HTR-8/SVneo (cell line): ENCODE measurements at regions not wholly inside any gene's neighbourhood (a gene's known extent, or its start where the extent isn't known, plus 50 kb on each side); places are given as distances from the start of the nearest gene placed in this dataset.

ENCODE experiments used
- DNase-seq: peaks from one replicate; pipeline ENCODE4 v3.0.0; 2011; ENCODE audit warnings: low spot score, mixed read lengths; ENCODE audit not compliant: insufficient read length
- FAIRE-seq: peaks from 2 replicates; lab custom pipeline; 2011; peaks lifted over from hg19 to GRCh38; lab: Jason Lieb, UNC

DNA sequence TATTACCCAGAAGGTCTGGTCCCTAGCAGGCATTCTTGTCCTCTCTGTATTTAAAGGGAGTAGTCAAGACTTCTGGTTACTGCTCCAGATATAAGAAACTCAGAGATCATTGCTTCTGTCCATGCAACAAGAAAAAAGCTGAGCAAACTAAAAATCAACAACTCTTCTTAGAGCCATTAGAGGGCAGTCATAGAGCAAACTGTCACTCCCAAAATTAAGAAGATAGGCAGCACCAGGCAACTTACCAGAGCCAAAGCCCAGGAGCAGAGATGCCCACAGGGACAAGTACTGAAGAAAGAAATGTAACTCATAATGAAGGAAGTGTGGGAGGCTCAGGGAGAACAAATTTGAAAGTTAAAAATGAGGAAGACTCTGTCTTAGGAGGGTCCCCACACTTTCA is 472.9 kb upstream of the COBL start:
- DNase-seq (no peak), FAIRE-seq (no peak)

DNA sequence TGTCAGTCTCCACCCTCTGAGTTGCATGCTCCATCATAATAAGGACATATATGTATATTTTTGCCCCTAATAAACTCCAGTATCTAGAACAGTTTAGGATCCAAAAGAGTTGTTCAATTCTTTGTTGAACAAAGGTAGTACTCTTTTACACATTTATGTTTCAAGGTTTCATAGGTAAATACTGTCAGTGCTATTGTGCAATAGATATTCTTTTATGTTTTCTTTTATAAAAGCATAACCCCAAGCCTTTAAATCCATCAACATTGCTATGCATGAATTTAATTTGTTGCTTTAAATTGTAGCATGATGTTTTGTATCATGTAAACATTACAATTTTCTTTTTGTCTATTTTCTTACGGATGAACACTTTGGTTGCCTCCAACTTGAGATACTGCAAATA is 469.7 kb upstream of the COBL start:
- FAIRE-seq, result no peak
- no peak for DNase-seq

DNA sequence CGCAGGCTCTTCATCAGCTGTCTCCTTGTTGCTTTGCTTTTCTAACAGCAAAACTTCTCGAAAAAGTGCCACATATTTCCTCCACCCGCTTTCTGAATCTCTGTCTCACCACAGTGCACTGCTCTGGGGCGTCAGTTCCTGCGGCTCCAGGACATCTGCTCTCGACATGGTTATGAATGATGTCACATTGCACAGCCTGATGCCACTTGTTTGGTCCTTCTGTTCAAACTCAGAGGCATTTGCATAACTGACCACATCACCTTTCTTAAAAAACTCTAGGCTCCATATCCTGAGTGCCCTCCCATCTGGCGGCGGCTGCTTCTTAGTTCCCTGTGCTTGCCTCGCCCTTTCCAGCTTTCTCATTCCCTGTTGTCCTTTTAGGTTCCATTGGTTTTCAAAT is 469.3 kb upstream of the COBL start:
- no peak for DNase-seq
- FAIRE-seq, result no peak

DNA sequence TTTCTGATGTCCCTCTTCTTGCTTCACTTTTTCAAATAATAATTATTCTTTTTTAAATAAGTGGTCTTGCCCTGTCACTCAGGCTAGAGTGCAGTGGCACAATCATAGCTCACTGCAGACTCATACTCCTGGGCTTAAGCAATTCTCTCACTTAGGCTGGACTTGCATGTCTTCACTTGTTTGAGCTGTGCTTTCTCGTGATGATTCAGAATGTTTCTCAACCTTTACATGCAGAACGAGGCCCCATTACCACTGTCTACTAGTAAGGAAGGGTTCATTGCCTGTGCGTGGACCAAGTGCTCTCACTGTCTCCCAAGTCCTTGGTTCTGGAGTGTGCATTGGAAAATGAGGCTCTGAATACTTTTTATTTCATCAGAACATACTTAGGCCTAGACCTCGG is 468.6 kb upstream of the COBL start:
- FAIRE-seq (no peak), DNase-seq (no peak)

DNA sequence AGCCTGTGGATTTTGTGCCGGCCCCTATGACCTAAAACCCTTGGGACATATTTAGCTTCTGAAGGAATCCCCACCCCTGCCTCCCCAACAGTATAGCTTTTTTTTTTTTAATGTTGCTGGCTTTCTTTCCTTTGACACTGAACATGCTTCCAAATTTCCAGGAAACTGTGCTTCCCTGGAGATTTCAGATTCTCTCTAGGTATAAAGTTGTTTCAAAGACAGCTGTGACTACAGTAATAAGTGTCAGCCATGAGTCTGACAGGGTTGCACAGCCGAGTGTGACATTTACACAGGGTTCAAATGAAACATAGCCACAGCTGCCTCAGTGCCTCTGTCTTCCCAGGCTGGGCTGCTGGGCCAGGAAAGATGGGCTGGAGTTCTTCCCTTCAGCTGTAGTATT is 466.6 kb upstream of the COBL start:
- FAIRE-seq, result no peak

DNA sequence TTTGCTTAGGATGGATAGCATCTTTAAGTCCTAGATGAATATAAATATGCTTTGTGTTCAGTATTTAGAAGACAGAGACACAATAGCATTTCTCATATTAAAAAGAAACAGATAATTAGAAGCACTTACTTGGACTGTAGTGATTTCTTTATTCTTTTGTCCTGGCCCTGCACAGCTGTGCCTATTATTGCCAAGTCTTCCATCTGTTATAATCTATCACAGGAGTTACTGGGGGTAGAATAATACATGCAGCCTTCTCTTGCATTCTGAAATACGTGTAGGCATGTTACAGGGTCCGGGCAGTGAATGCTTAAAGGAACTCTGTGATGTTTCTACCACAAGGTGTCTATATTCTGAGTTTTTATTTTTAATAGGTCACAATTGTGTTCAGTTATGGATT is 461.5 kb upstream of the COBL start:
- FAIRE-seq (no peak), DNase-seq (no peak)

More for the DNA sequence above, 466.6 kb upstream of the COBL start:
- no peak for DNase-seq

DNA sequence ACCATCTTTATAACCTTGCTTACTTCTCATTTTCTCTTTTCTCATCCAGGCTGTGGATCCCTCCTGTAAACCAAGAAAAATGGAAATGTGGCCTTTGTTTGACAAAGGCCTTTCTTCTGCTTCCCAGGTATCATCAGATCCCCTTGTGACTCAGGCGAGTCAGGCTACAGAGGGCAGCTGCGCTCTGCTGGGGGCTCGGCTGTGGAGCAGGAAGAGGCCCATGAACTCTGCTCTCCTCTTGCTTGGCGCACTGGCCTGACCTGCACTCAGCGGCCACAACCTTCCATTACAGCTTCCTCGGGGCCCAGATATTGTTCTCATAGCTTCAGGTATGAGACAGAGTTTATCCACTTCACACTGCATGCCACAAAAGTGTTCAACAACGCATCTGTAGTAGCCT is 457.6 kb upstream of the COBL start:
- no peak for DNase-seq
- no peak for FAIRE-seq

DNA sequence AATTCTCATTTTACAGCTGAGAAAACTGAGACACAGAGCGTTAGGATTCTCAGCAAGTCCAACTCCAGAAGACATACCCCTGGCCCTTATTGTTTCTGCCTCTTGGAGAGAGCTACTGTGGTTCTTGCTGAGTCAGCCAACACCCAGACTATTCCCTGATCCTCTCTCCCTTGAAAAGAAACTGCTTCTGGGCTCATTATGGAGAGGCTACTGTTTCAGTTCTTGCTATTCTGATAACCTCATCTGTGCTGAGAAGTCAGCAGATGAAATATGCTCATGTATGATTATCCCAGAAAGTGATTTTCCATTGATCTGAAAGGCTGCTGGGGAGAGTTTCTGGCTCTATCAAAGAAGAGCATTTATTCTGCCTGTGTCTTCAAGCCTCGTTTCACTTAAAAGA is 455.6 kb upstream of the COBL start:
- no peak for FAIRE-seq

DNA sequence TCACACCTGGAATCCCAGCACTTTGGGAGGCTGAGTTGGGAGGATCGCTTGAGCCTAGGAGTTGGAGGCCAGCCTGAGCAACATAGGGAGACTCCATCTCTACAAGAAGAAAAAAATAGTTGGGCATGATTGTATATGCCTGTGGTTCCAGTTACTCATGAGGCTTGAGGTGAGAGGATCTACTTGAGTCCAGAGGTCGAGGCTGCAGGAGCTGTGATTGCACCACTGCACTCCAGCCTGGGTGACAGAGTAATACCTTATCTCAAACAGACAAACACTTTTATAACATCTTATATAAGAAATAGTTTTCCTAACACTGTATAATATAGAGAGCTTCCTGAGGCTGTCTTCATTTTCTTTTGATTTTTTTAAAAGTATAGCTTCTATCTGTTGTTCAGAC is 448.4 kb upstream of the COBL start:
- FAIRE-seq (no peak), DNase-seq (no peak)

More for the DNA sequence above, 455.6 kb upstream of the COBL start:
- DNase-seq, result no peak

DNA sequence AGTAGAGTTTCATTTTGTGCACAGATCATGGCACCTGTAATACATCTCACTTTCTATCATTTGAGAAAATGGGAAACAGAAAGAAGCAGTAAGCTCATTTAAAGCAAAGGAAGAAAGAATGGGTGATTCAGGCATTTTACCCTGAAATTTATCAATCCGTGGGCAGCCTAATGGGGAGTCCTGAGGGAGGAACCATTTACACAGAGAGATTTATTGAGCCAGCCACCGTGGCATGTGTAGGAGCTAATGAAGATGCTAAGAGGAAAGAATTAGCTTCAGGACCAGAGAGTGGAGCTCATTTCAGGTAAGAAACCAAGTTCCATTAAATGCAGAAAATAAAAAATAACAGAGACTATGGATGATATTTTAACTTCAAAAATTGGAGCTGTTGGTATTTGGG is 443.4 kb upstream of the COBL start:
- DNase-seq (no peak), FAIRE-seq (no peak)

DNA sequence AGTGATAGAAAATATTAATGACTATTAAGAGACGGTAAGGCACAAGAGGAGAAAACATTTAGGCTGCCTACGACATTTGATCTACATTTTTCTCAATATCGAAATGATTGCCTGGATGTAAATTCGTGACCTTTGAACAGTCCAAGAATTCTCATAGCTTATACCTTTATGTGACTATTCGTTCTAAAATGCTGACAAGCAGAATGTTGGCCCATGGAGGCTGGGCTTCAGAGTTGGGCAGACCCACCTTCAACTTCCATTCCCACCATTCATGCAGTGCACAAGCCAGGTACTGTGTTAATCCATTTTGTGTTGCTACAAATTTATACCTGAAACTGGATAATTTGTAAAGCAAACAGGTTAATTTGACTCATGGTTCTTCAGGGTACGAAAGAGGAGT is 441.4 kb upstream of the COBL start:
- FAIRE-seq, result no peak
- DNase-seq, result no peak

DNA sequence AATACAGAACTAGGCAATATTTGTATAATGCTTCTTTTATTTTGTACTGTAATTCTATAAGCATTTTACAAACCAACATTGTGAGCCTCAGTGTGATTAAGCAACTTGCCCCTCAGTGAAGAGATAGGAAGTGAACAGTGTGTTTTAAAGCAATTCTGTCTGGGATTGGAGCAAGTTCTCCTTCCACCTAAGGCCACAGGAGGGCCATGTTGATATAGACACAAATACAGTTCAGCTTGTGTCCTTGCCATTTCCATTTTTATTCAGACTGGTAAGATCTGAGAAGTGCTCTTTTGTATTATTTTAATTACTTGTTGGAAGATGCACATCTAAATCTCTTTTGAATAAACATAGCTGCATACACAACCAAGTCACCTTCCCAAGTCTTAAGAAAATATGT is 416.3 kb upstream of the COBL start:
- no peak for FAIRE-seq
- DNase-seq, result no peak

DNA sequence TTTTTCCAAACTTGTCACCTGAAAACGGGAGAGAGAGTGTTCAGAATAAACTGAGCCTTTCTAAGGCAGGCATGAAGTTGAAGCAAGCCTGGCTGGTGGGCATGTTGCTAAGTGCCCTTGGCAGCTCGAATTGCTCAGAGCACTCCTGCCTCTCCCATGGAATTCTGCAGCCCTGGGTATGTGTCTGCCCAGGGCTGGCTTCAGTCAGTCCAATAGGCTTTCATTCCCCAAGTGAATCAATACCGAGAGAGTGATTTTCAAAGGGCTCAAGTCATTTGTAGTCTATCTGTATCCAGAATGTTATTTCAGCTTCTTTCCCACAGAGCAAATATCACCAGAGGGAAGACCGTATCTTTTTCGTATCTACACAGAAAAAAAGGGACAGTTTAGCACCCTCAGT is 415.5 kb upstream of the COBL start:
- FAIRE-seq (no peak), DNase-seq (no peak)

DNA sequence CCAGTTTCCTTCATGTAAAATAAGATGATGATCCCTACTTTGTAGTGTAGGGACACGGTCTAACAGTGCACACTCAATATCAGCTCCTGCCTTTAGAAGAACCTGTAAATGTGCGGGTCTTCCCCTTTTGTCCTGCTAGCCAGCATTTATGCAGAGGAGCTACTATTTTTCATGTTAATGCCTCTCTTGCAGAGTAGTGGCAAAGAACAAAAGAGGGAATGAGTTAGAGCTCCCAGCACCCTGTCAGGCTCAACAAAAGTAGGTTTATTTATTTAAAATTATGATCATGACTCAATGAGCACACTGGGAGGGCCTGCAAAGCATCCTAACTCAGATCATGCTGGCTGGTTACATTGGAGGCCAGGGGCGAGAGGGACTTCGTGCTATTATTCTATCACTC is 414.5 kb upstream of the COBL start:
- DNase-seq (no peak), FAIRE-seq (no peak)

DNA sequence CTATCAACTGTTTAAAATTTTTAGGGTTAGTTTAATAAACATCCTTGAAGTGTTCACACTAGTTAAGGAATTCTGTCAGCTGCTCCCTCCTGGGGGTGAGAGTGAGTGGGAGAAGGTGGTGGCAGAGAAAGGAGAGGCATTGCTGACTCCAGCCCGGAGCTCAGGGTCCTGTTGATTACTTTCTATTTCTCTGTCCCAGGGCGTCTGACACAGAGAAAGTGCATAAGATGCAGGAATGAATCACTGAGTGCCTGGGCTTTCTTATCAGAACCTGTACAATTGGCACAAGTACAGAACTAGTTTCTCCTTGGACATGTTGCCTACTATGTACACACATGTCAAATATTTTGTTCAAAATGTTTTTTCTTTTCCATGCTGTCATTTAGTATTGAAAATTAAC is 410.8 kb upstream of the COBL start:
- DNase-seq, result no peak
- FAIRE-seq, result no peak

DNA sequence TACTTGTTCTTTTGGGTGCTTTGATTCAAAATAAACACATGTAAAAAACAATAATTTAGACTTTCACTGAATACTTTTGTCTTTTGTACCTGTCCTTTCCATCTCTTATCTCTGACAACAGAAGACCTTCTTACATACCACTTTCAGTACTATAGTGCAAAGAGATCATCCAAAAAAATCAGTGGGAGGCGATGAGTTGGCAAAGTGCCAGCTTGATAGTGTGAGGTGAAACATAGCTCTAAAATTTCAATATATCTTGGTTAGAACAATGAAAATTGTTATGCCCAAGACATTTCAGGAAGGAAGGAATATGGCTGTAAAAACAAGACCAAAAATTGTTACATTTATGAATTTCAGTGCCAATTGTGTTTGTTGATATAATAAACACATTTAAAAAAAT is 390.2 kb upstream of the COBL start:
- FAIRE-seq (no peak), DNase-seq (no peak)

DNA sequence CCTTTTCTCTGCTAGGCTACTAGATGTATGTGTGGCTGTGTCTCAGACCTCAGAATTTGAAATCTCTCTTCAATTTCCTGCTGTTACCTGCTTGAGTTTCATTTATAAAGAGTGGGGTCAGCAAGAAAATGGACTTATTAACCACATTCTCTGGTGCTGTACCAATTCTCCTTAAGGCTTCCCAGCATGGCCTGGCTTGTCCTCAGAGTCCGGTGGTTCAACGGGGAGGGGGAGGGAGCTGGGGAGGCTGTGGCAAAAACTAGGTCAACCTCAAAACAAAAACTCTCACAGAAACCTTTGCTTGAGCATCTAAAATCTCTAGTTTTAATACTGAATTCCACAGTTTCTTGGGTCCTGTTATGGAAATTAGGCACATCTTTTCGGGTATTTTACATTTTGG is 389.1 kb upstream of the COBL start:
- no peak for FAIRE-seq
- no peak for DNase-seq

DNA sequence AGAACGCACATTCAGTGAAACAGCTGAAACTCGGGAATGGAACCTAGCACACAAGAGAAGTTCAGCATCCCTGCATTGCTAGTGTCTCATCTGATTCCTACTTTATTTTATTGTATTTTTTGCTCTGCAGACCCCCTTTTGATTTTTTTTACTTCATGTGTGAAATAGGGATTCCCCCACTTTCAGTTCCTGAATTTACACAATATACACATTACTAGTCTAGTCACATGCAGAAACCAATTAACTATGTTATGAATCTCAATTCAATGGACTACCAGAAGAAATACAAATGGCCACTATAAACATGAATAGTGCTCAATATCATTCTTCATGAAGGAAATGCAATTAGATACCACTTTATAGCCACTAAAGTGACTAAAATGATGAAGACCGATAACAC is 386.1 kb upstream of the COBL start:
- no peak for DNase-seq
- FAIRE-seq, result no peak

DNA sequence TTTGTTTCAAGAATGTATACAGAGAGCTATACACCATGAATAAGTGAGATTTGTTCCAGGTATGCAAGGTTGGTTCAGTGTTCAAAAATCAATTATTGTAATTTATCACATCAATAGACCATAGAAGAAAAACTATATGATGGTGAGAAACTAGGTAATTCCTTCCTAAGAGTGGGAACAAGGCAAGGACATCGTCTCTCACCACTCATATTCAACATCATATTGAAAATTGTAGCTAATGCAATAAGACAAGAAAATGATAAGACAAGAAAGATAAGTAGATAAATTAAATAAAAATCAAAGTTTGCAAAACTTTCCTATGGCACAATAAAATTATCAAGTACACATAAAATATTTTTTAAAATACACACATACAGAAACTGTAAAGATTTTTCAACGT is 385.3 kb upstream of the COBL start:
- DNase-seq, result no peak
- FAIRE-seq, result no peak

DNA sequence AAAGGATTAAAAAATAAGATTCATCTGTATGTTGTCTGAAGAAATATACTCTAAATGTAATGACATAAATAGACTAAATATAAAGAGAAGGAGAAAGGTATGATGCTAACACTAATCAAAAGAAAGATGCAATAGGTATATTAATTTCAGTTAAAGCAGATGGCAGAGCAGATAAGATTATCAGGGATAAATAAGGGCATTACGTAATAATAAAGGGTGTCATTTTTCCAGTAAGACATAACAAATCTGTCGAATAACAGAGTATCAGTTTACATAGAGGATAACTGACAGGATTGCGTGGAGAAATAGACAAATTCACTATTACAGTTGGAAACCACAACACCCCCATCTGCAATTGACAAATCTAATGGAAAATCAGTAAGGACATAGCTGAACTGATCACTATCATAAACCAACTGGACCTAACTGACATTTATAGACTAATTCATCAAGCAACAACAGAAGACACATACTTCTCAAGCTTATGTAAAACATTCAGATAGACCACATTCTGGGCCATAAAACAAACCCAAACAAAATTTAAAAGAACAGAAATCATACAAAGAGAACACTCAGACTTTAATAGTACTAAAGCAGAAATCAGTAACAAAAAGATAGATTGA is 384.1 kb upstream of the COBL start:
- FAIRE-seq, result no peak
- DNase-seq, result no peak

DNA sequence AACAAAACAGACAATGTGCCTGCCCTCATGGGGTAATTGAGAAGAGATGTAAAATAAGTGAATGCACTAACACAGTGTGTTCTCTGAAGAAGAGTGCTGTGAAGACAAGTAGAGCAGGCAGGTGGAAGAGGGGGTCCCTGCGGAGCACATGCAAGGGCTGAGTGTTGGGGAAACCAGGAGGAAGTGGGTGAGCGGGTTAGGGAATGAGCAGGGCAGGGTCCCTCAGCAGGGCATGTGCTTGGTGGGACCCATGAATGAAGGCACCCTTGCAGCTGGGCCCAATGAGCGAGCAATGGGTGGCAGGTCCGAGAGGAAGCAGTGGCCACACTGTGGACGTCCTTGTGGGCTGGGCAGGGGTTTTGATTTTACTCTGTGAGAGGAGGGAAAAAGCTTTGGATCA is 376.6 kb upstream of the COBL start:
- FAIRE-seq (no peak), DNase-seq (no peak)

DNA sequence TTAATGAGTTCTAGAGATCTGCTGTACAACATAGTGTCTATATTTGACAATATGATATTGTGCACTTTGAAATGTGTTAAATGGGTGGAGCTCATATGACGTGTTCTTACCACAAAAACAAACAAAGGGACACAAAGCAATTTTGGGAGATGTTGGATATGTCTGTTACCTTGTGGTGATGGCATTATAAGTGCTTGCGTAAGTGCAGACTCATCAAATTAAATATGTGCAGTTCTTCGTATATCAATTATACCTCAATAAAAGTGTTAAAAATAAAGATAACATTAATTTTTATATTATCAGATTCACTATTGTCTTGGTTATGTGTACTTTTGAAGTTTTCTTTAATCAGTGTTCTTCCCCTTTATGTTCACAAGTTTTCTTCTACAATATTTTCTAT is 372.9 kb upstream of the COBL start:
- FAIRE-seq, result no peak
- no peak for DNase-seq

DNA sequence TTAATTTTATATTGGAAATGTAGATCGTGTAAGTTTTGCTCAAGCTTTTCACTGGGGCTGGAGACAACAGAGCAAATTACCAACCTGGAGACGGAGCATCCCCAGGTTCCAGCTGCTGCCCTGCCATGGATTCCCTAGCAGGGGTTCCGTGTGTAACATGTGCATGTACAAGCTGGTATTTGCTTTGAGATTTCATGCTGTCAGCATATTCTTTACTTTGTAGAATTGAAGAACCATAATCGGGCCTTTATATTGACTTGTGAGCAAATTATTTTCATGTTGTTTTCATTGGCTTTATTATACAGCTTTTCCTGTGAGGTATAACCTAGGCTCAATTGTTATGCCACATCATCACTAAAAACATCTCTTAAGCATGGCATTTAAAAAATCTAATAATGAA is 369.2 kb upstream of the COBL start:
- no peak for DNase-seq
- no peak for FAIRE-seq
